Common myeloid progenitor, CD34-positive (primary cell): ENCODE measurements at regions not wholly inside any gene's neighbourhood (a gene's known extent, or its start where the extent isn't known, plus 50 kb on each side); places are given as distances from the start of the nearest gene placed in this dataset.
"Not testable (repeated sequence)": the region's sequence is repeated elsewhere in the genome, so short reads cannot be mapped to it uniquely, and the experiment has no call there.

Experiments
- CTCF ChIA-PET: fragments of 350-600 bp; sonication (Branson Sonifier 250); formaldehyde crosslinking; loops from one replicate; lab custom pipeline; 2021; ENCODE audit warnings: antibody characterized with exemption; lab: Charles Lee
- POLR2A ChIA-PET: fragments of 350-600 bp; sonication (Branson Sonifier 250); formaldehyde crosslinking; loops from one replicate; lab custom pipeline; 2021; ENCODE audit warnings: antibody characterized with exemption; lab: Charles Lee
- DNase-seq, 3 donors: peaks; one replicate each; pipeline versions ENCODE4 v3.0.0 to v3.0.0-alpha.2; 2013
- H3K27ac ChIP-seq, 2 experiments: 1 replicate in 1 of 2; 2 replicates in 1 of 2; pipeline ENCODE4 v1.7.0; 2013; ENCODE audit warnings: inconsistent platforms in 2 of 2, low read length in 2 of 2, mild to moderate bottlenecking in 2 of 2, low read depth in 1 of 2, moderate library complexity in 1 of 2; ENCODE audit not compliant: severe bottlenecking in 2 of 2, insufficient read depth in 1 of 2, poor library complexity in 1 of 2
- H3K27me3 ChIP-seq, 5 experiments: replicated peaks in 2 of 5; 1 replicate in 3 of 5; 2 replicates in 2 of 5; pipeline versions ENCODE4 v1.6.1 to v1.7.0; 2013; ENCODE audit warnings: low read length in 4 of 5, mild to moderate bottlenecking in 2 of 5, moderate library complexity in 2 of 5, inconsistent platforms in 1 of 5; ENCODE audit not compliant: insufficient read depth in 5 of 5, control insufficient read depth in 4 of 5
- H3K36me3 ChIP-seq, 4 experiments: 1 replicate in 2 of 4; 2 replicates in 2 of 4; pipeline versions ENCODE4 v1.6.1 to v1.7.0; 2013; ENCODE audit warnings: low read length in 3 of 4, control low read depth in 1 of 4, mild to moderate bottlenecking in 1 of 4; ENCODE audit not compliant: control insufficient read depth in 4 of 4, insufficient read depth in 4 of 4
- H3K4me1 ChIP-seq, 4 experiments: 1 replicate in 3 of 4; 2 replicates in 1 of 4; pipeline versions ENCODE4 v1.6.1 to v1.7.1; 2013; ENCODE audit warnings: low read length in 3 of 4, mild to moderate bottlenecking in 3 of 4, control low read depth in 1 of 4, inconsistent platforms in 1 of 4, moderate library complexity in 1 of 4; ENCODE audit not compliant: control insufficient read depth in 4 of 4, insufficient read depth in 4 of 4; ENCODE audit errors: control extremely low read depth in 1 of 4
- H3K4me3 ChIP-seq, 7 experiments: 1 replicate in 4 of 7; 2 replicates in 3 of 7; pipeline versions ENCODE4 v1.5.1 to v1.7.0; 2013; ENCODE audit warnings: mild to moderate bottlenecking in 7 of 7, low read length in 6 of 7, moderate library complexity in 6 of 7, inconsistent platforms in 2 of 7, low read depth in 2 of 7, control low read depth in 1 of 7; ENCODE audit not compliant: insufficient read depth in 4 of 7, control insufficient read depth in 1 of 7; ENCODE audit errors: extremely low read depth in 1 of 7
- H3K9me3 ChIP-seq, 5 experiments: 1 replicate in 4 of 5; 2 replicates in 1 of 5; pipeline versions ENCODE4 v1.6.1 to v1.7.1; 2013; ENCODE audit warnings: low read length in 4 of 5, mild to moderate bottlenecking in 2 of 5, inconsistent platforms in 1 of 5, low read depth in 1 of 5, moderate library complexity in 1 of 5; ENCODE audit not compliant: control insufficient read depth in 4 of 5, insufficient read depth in 2 of 5; ENCODE audit errors: control extremely low read depth in 1 of 5
- WGBS: methylation state at CpG from one replicate; pipeline ENCODE4 v1.1.5; 2013; ENCODE audit not compliant: insufficient coverage; 5-methylcytosine and 5-hydroxymethylcytosine counted together

DNA sequence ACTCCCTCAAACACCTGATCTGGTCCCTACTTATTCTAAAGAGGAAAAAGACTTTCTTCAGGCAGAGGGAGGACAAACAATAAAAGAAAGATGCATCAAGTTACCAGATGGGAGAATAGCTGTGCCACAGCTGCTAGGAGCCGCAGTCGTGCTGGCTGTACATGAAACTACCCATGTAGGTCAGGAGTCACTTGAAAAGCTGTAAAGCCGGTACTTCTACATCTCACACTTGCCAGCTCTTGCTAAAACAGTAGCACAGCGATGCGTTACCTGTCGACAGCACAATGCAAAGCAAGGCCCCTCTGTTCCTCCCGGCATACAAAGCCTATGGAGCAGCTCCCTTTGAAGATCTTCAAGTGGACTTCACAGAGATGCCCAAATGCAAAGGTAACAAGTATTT, 65.1 kb upstream of the MAGEC2 start:
- H3K4me3 ChIP-seq, H3K27me3 ChIP-seq, CTCF ChIA-PET, H3K36me3 ChIP-seq, H3K4me1 ChIP-seq, DNase-seq, POLR2A ChIA-PET, H3K9me3 ChIP-seq, H3K27ac ChIP-seq: not testable (repeated sequence)
- WGBS: 91% methylated on average over 7 of the region's 7 CpGs

GRCh38 chrX:142266417-142266816, 61.3 kb upstream of the MAGEC2 start:
- CTCF ChIA-PET: no interaction called here
- WGBS: over 99% methylated on average over 9 of the region's 10 CpGs

DNA sequence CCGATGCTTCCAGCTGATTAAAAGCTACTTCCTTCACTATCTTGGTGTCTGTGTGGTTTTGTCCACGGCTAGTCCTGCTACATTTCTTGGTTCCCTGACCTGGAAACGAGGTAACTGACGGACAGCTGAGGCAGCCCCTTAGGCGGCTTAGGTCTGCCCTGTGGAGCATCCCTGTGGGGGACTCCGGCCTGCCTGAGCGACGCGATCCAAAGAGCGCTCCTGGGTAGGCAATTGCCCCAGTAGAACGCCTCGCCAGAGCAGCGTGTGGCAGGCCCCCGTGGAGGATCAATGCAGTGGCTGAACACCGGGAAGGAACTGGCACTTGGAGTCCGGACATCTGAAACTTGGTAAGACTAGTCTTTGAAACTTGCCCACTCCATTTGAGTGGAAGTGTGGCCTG, 60.5 kb upstream of the MAGEC2 start:
- H3K27me3 ChIP-seq, H3K27ac ChIP-seq, H3K4me1 ChIP-seq, DNase-seq, H3K36me3 ChIP-seq, H3K9me3 ChIP-seq, H3K4me3 ChIP-seq, POLR2A ChIA-PET, CTCF ChIA-PET: not testable (repeated sequence)
- 93% methylated on average over 12 of the region's 16 CpGs for WGBS

More at GRCh38 chrX:142266417-142266816, 61.3 kb upstream of the MAGEC2 start:
- no peak overlapping the region for H3K4me3 ChIP-seq
- H3K9me3 ChIP-seq: no peaks in the 10 kb centered on the region
- POLR2A ChIA-PET: no interaction called here
- H3K4me1 ChIP-seq: no peaks in the 10 kb centered on the region
- DNase-seq: no peak
- H3K36me3 ChIP-seq: no peaks in the 10 kb centered on the region
- H3K27ac ChIP-seq: no peak overlapping the region
- H3K27me3 ChIP-seq: no peaks in the 10 kb centered on the region

DNA sequence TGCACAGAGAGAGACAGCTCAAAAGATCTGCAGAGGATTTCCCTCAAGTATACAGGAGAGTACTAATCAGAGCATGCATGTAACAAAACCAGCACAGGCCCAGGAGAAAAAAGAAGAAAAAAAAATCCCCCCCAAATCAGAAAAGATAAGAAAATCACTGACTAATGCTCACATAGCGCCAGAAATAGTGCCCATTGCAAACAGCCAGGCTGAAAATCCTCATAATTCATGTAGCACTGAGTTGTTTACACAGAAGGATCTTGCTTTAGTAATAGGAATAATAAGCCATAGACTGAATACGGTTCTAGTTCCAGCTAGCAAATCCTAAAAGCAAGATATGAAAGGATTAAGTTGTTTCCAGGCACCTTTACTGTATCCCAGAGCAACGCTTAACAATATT, 51.8 kb upstream of the MAGEC2 start:
- CTCF ChIA-PET: interaction anchor here (0.6 kb wide), 1 partner anchor 235 kb away, joined by 3 read pairs; no protein-coding TSS in a partner anchor
- H3K4me3 ChIP-seq: no peak overlapping the region
- no peak for DNase-seq
- H3K9me3 ChIP-seq: no peaks in the 10 kb centered on the region
- POLR2A ChIA-PET: no interaction called here
- no peaks in the 10 kb centered on the region for H3K36me3 ChIP-seq
- no peaks in the 10 kb centered on the region for H3K27me3 ChIP-seq
- WGBS: 88% methylated on average over 2 of the region's 3 CpGs
- no peak overlapping the region for H3K27ac ChIP-seq
- no peaks in the 10 kb centered on the region for H3K4me1 ChIP-seq
